ENCODE measurements at regions not wholly inside any gene's neighbourhood (a gene's known extent, or its start where the extent isn't known, plus 50 kb on each side); places are given as distances from the start of the nearest gene placed in this dataset.

GRCh38 chr7:4343272-4344247 lies 338.5 kb upstream of the FOXK1 start (continued):
- TF ChIP-seq REPIN1 (CRISPR knock-in tag; IDR thresholded peaks at IDR 0.05; ENCODE audit: borderline replicate concordance, low read depth) (no peak), ZNF614 (CRISPR knock-in tag; IDR thresholded peaks at IDR 0.05; ENCODE audit: borderline replicate concordance) (no peak), RARG (CRISPR knock-in tag; IDR thresholded peaks at IDR 0.05; ENCODE audit: low read depth) (no peak), ZNF709 (CRISPR knock-in tag; IDR thresholded peaks at IDR 0.05) (no peak), AFF4 (CRISPR knock-in tag; IDR thresholded peaks at IDR 0.05) (no peak), NR1H2 (CRISPR knock-in tag; IDR thresholded peaks at IDR 0.05; ENCODE audit: borderline replicate concordance, low read depth) (no peak), FOXA3 (CRISPR knock-in tag; IDR thresholded peaks at IDR 0.05) (no peak), ZMYM4 (CRISPR knock-in tag; IDR thresholded peaks at IDR 0.05) (no peak), PREB (CRISPR knock-in tag; IDR thresholded peaks at IDR 0.05) (no peak), REL (CRISPR knock-in tag; conservative IDR thresholded peaks at IDR 0.05) (no peak), ZSCAN12 (CRISPR knock-in tag; IDR thresholded peaks at IDR 0.05) (no peak), SOX6 (IDR thresholded peaks at IDR 0.05) (no peak), SOX6 (CRISPR knock-in tag; IDR thresholded peaks at IDR 0.05) (peak; percentile 48; the same call in 1 of the 2 replicates), BCL6 (CRISPR knock-in tag; IDR thresholded peaks at IDR 0.05) (no peak), RFX1 (IDR thresholded peaks at IDR 0.05) (no peak), SOX13 (IDR thresholded peaks at IDR 0.05) (no peak), SOX13 (CRISPR knock-in tag; conservative IDR thresholded peaks at IDR 0.05 in 1 of 2, IDR thresholded peaks at IDR 0.05 in 1 of 2) (peak in 1 of 2 experiments; percentile 70; a peak in 2 of 4 replicates), TGIF2 (CRISPR knock-in tag; IDR thresholded peaks at IDR 0.05) (no peak), HNRNPLL (IDR thresholded peaks at IDR 0.05; ENCODE audit: low read depth, low read length, poor library complexity, severe bottlenecking) (no peak), SYNCRIP (IDR thresholded peaks at IDR 0.05; ENCODE audit: insufficient read depth, low read depth, low read length) (no peak), RAD51 (IDR thresholded peaks at IDR 0.05; ENCODE audit: borderline replicate concordance) (peak; percentile 28; the same call in 1 of the 2 replicates), MED1 (CRISPR knock-in tag; IDR thresholded peaks at IDR 0.05) (no peak)

All from HepG2 (cell line).